ENCODE measurements at regions not wholly inside any gene's neighbourhood (a gene's known extent, or its start where the extent isn't known, plus 50 kb on each side); places are given as distances from the start of the nearest gene placed in this dataset.

- TF ChIP-seq, protein P1, sequence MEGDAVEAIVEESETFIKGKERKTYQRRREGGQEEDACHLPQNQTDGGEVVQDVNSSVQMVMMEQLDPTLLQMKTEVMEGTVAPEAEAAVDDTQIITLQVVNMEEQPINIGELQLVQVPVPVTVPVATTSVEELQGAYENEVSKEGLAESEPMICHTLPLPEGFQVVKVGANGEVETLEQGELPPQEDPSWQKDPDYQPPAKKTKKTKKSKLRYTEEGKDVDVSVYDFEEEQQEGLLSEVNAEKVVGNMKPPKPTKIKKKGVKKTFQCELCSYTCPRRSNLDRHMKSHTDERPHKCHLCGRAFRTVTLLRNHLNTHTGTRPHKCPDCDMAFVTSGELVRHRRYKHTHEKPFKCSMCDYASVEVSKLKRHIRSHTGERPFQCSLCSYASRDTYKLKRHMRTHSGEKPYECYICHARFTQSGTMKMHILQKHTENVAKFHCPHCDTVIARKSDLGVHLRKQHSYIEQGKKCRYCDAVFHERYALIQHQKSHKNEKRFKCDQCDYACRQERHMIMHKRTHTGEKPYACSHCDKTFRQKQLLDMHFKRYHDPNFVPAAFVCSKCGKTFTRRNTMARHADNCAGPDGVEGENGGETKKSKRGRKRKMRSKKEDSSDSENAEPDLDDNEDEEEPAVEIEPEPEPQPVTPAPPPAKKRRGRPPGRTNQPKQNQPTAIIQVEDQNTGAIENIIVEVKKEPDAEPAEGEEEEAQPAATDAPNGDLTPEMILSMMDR (conservative IDR thresholded peaks at IDR 0.05; ENCODE audit: low read length), result no peak
- no peak for TF ChIP-seq EZH2phosphoT487 (IDR thresholded peaks at IDR 0.05; ENCODE audit: borderline replicate concordance, low read depth, low read length)
Measured at GRCh38 chr3:176724394-176724759, 472.9 kb downstream of the TBL1XR1 start.
